ENCODE measurements at regions not wholly inside any gene's neighbourhood (a gene's known extent, or its start where the extent isn't known, plus 50 kb on each side); places are given as distances from the start of the nearest gene placed in this dataset.

GRCh38 chr18:24756385-24756784 lies 295.9 kb downstream of the HRH4 start:
- TF ChIP-seq CTCF (IDR thresholded peaks at IDR 0.05) (no peak), POLR2A (IDR thresholded peaks at IDR 0.05) (no peak)

Measured in adrenal gland (tissue), 5 donors.